A549 (cell line): ENCODE measurements at regions not wholly inside any gene's neighbourhood (a gene's known extent, or its start where the extent isn't known, plus 50 kb on each side); places are given as distances from the start of the nearest gene placed in this dataset.

Experiments used
- CBX2 ChIP-seq: fragments of 200-600 bp; sonication (generic); IDR thresholded peaks from 2 replicates; pipeline ENCODE4 v1.6.1; 2016; ENCODE audit warnings: low read depth, mild to moderate bottlenecking, borderline replicate concordance
- CHD4 ChIP-seq: fragments of 200-600 bp; sonication (generic); IDR thresholded peaks from 2 replicates; pipeline ENCODE4 v1.6.1; 2016; ENCODE audit warnings: antibody characterized with exemption, mild to moderate bottlenecking, borderline replicate concordance
- CTCF ChIP-seq: fragments of >200 bp; sonication (Bioruptor Twin); formaldehyde crosslinking; IDR thresholded peaks from 3 replicates; pipeline ENCODE4 v1.5.1; 2016
- HOXB13 ChIP-seq: fragments of 250-450 bp; sonication (Bioruptor Pico); IDR thresholded peaks from 2 replicates; pipeline ENCODE4 v1.5.0; 2020; ENCODE audit warnings: low read depth, mild to moderate bottlenecking, moderate library complexity
- POLR2A ChIP-seq: IDR thresholded peaks from 2 replicates; pipeline ENCODE4 v1.6.1; 2012; ENCODE audit warnings: mild to moderate bottlenecking, low read length
- POLR2AphosphoS2 ChIP-seq: conservative IDR thresholded peaks from 2 replicates; pipeline ENCODE4 v1.6.1; 2012; ENCODE audit warnings: low read length, improper control_type of control experiment, inconsistent platforms
- RAD21 ChIP-seq, 2 experiments: fragments of >200 bp in 1 of 2; sonication (Bioruptor Twin) in 1 of 2; formaldehyde crosslinking in 1 of 2; IDR thresholded peaks in 1 of 2; conservative IDR thresholded peaks in 1 of 2; 2 replicates in 1 of 2; 3 replicates in 1 of 2; pipeline ENCODE4 v1.6.1; 2012 to 2018; ENCODE audit warnings: inconsistent platforms in 1 of 2
- SMC3 ChIP-seq: fragments of >200 bp; sonication (Bioruptor Twin); formaldehyde crosslinking; IDR thresholded peaks from 3 replicates; pipeline ENCODE4 v1.6.1; 2018; ENCODE audit warnings: inconsistent platforms
- TF ChIP-seq, protein P1 (sequence below): IDR thresholded peaks from 2 replicates; pipeline ENCODE4 v1.6.1; 2012
- TF ChIP-seq, protein P2 (sequence below): fragments of 200-600 bp; sonication (generic); IDR thresholded peaks from 2 replicates; pipeline ENCODE4 v1.6.1; 2016; ENCODE audit warnings: antibody characterized with exemption, mild to moderate bottlenecking, moderate library complexity

- no peak for TF ChIP-seq CTCF
- no peak for TF ChIP-seq POLR2A
- TF ChIP-seq CBX2: no peak
- TF ChIP-seq, protein P1, sequence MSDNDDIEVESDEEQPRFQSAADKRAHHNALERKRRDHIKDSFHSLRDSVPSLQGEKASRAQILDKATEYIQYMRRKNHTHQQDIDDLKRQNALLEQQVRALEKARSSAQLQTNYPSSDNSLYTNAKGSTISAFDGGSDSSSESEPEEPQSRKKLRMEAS: no peak
- no peak for TF ChIP-seq CHD4
- TF ChIP-seq HOXB13 (CRISPR knock-in tag): no peak
- TF ChIP-seq RAD21 (conservative IDR thresholded peaks at IDR 0.05 in 1 of 2, IDR thresholded peaks at IDR 0.05 in 1 of 2): no peak
- TF ChIP-seq, protein P2, sequence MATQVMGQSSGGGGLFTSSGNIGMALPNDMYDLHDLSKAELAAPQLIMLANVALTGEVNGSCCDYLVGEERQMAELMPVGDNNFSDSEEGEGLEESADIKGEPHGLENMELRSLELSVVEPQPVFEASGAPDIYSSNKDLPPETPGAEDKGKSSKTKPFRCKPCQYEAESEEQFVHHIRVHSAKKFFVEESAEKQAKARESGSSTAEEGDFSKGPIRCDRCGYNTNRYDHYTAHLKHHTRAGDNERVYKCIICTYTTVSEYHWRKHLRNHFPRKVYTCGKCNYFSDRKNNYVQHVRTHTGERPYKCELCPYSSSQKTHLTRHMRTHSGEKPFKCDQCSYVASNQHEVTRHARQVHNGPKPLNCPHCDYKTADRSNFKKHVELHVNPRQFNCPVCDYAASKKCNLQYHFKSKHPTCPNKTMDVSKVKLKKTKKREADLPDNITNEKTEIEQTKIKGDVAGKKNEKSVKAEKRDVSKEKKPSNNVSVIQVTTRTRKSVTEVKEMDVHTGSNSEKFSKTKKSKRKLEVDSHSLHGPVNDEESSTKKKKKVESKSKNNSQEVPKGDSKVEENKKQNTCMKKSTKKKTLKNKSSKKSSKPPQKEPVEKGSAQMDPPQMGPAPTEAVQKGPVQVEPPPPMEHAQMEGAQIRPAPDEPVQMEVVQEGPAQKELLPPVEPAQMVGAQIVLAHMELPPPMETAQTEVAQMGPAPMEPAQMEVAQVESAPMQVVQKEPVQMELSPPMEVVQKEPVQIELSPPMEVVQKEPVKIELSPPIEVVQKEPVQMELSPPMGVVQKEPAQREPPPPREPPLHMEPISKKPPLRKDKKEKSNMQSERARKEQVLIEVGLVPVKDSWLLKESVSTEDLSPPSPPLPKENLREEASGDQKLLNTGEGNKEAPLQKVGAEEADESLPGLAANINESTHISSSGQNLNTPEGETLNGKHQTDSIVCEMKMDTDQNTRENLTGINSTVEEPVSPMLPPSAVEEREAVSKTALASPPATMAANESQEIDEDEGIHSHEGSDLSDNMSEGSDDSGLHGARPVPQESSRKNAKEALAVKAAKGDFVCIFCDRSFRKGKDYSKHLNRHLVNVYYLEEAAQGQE: no peak
- TF ChIP-seq POLR2AphosphoS2: no peak
- no peak for TF ChIP-seq SMC3
Measured at GRCh38 chr6:74113901-74114300, 417.9 kb downstream of the CD109 start.
